SK-N-SH treated with all-trans-retinoic acid at 6 μM for 48 hours (cell line): ENCODE measurements at regions not wholly inside any gene's neighbourhood (a gene's known extent, or its start where the extent isn't known, plus 50 kb on each side); places are given as distances from the start of the nearest gene placed in this dataset.

ENCODE experiments used
- ARNTL ChIP-seq: fragments of 450-650 bp; formaldehyde crosslinking; IDR thresholded peaks from 2 replicates; pipeline ENCODE4 v1.5.0; 2020; ENCODE audit warnings: low read depth, mild to moderate bottlenecking, moderate library complexity, borderline replicate concordance
- BACH2 ChIP-seq: fragments of 250-450 bp; sonication (Bioruptor Pico); IDR thresholded peaks from 2 replicates; pipeline ENCODE4 v1.9.0; 2021; ENCODE audit warnings: mild to moderate bottlenecking, borderline replicate concordance
- CSDC2 ChIP-seq: fragments of 250-450 bp; sonication (Bioruptor Pico); IDR thresholded peaks from 2 replicates; pipeline ENCODE4 v1.5.0; 2020; ENCODE audit warnings: mild to moderate bottlenecking, moderate library complexity
- ESRRG ChIP-seq: fragments of 250-450 bp; sonication (Bioruptor Pico); IDR thresholded peaks from 2 replicates; pipeline ENCODE4 v1.6.1; 2021; ENCODE audit warnings: mild to moderate bottlenecking
- PATZ1 ChIP-seq: fragments of 250-450 bp; sonication (Bioruptor Pico); IDR thresholded peaks from 2 replicates; pipeline ENCODE4 v1.8.0; 2020; ENCODE audit warnings: mild to moderate bottlenecking, moderate library complexity, borderline replicate concordance
- POU6F1 ChIP-seq: fragments of 250-450 bp; sonication (Bioruptor Pico); IDR thresholded peaks from 2 replicates; pipeline ENCODE4 v1.8.0; 2021; ENCODE audit warnings: low read depth, mild to moderate bottlenecking, moderate library complexity, borderline replicate concordance
- PPARA ChIP-seq: fragments of 250-450 bp; sonication (Bioruptor Pico); IDR thresholded peaks from 2 replicates; pipeline ENCODE4 v1.5.0; 2020; ENCODE audit warnings: mild to moderate bottlenecking, borderline replicate concordance
- TCF4 ChIP-seq: fragments of 250-450 bp; sonication (Bioruptor Pico); IDR thresholded peaks from 2 replicates; pipeline ENCODE4 v1.8.0; 2021; ENCODE audit warnings: mild to moderate bottlenecking, moderate library complexity, borderline replicate concordance
- TOX ChIP-seq: fragments of 250-450 bp; sonication (Bioruptor Pico); IDR thresholded peaks from 2 replicates; pipeline ENCODE4 v1.8.0; 2021; ENCODE audit warnings: mild to moderate bottlenecking, moderate library complexity, borderline replicate concordance
- ZC3H10 ChIP-seq: fragments of 250-450 bp; sonication (Bioruptor Pico); IDR thresholded peaks from 2 replicates; pipeline ENCODE4 v1.5.1; 2021; ENCODE audit warnings: mild to moderate bottlenecking, moderate library complexity
- ZFP30 ChIP-seq: fragments of 450-650 bp; formaldehyde crosslinking; IDR thresholded peaks from 2 replicates; pipeline ENCODE4 v1.5.0; 2022; ENCODE audit warnings: mild to moderate bottlenecking, moderate library complexity
- TF ChIP-seq, protein P1 (sequence below): fragments of 250-450 bp; sonication (Bioruptor Pico); IDR thresholded peaks from 2 replicates; pipeline ENCODE4 v1.5.1; 2021; ENCODE audit warnings: mild to moderate bottlenecking, moderate library complexity

DNA sequence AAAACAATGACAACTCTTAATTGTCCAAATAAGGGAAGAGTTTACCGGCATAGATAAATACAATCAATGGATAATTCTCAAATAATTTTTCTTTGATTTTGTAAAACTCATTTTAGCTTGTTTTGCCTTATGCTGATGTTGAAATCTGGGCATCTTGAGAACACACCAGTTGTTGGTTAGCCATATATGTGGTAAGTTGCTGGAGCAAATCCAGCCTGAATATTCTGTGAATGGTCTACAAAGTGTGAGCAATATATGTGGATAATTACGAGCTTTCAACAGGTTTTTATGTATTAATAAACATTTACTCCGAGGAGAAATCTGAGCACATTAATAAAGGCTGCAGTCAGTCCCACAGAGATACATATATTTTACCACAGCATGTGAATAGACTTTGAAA is 423.6 kb downstream of the BCKDHB start:
- TF ChIP-seq ARNTL (CRISPR knock-in tag) = no peak
- no peak for TF ChIP-seq ZFP30 (CRISPR knock-in tag)
- TF ChIP-seq BACH2 (CRISPR knock-in tag) = no peak
- no peak for TF ChIP-seq PATZ1
- no peak for TF ChIP-seq TOX
- TF ChIP-seq POU6F1 (CRISPR knock-in tag) = no peak
- TF ChIP-seq TCF4 (CRISPR knock-in tag) = no peak
- no peak for TF ChIP-seq PPARA (CRISPR knock-in tag)
- TF ChIP-seq, protein P1, sequence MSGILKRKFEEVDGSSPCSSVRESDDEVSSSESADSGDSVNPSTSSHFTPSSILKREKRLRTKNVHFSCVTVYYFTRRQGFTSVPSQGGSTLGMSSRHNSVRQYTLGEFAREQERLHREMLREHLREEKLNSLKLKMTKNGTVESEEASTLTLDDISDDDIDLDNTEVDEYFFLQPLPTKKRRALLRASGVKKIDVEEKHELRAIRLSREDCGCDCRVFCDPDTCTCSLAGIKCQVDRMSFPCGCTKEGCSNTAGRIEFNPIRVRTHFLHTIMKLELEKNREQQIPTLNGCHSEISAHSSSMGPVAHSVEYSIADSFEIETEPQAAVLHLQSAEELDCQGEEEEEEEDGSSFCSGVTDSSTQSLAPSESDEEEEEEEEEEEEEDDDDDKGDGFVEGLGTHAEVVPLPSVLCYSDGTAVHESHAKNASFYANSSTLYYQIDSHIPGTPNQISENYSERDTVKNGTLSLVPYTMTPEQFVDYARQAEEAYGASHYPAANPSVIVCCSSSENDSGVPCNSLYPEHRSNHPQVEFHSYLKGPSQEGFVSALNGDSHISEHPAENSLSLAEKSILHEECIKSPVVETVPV (CRISPR knock-in tag) = no peak
- no peak for TF ChIP-seq ESRRG (CRISPR knock-in tag)
- TF ChIP-seq CSDC2 = no peak
- TF ChIP-seq ZC3H10 (CRISPR knock-in tag) = no peak
